Left lung (tissue), 4 donors: ENCODE measurements at regions not wholly inside any gene's neighbourhood (a gene's known extent, or its start where the extent isn't known, plus 50 kb on each side); places are given as distances from the start of the nearest gene placed in this dataset.
A peak's percentile ranks its signal among the peaks of the same experiment; 100 is the strongest.
"Not testable (repeated sequence)": the region's sequence is repeated elsewhere in the genome, so short reads cannot be mapped to it uniquely, and the experiment has no call there.

Experiments
- ATAC-seq: fragments of 200-7000 bp; cut with Tn5 transposase; one replicate; pipeline ENCODE4 v1.9.1; 2020; ENCODE audit warnings: moderate library complexity
- DNase-seq, 4 donors: peaks; one replicate each; pipeline ENCODE4 v3.0.0-alpha.2; 2013 to 2020
- H3K27ac ChIP-seq, 2 donors: fragments of 200-600 bp; sonication (generic) in 1 of 2; one replicate each; pipeline versions ENCODE4 v1.5.0 to v1.8.0; 2020 to 2021
- H3K27me3 ChIP-seq, 2 donors: fragments of 200-600 bp; sonication (generic) in 1 of 2; one replicate each; pipeline versions ENCODE4 v1.5.0 to v1.8.0; 2020 to 2021
- H3K36me3 ChIP-seq, 2 donors: fragments of 200-600 bp; sonication (generic) in 1 of 2; one replicate each; pipeline versions ENCODE4 v1.5.0 to v1.8.0; 2020 to 2021
- H3K4me1 ChIP-seq, 2 donors: fragments of 200-600 bp; one replicate each; pipeline ENCODE4 v1.8.0; 2021
- H3K4me3 ChIP-seq, 2 donors: fragments of 200-600 bp; sonication (generic) in 1 of 2; one replicate each; pipeline versions ENCODE4 v1.5.0 to v1.8.0; 2020 to 2021; ENCODE audit warnings: mild to moderate bottlenecking in 1 of 2
- H3K9me3 ChIP-seq, 2 donors: fragments of 200-600 bp; sonication (generic) in 1 of 2; one replicate each; pipeline versions ENCODE4 v1.5.0 to v1.8.0; 2020 to 2021
- CTCF ChIP-seq, 2 donors: fragments of 200-600 bp; sonication (generic) in 1 of 2; IDR thresholded peaks; one replicate each; pipeline versions ENCODE4 v1.5.0 to v1.8.0; 2021; ENCODE audit warnings: antibody characterized with exemption in 2 of 2
- intact Hi-C, 2 donors: fragments of 100-400 bp; cut with DNase I; formaldehyde crosslinking; loops; one replicate each; pipeline versions ENCODE4 v1.11.2 to v1.14.2; 2022
- donor health status: DM: no; HTN: yes; CAD: no.
- donor health status: DM: no; HTN: no; CAD: no.

DNA sequence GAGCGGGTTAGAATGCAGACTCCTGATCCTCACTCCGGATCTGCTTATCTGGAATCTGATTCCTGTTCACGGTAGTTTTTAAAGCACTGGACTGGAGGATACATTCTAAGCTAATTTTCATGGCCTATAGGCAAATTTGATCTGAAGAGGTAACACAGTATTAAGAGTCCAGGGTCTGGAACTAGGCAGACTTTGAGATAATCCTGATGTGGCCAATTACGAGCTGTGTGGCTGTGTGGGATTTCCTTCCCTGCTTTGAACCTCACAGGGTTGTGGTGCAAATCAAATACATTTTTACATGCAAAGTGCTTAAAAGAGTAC, 285.2 kb downstream of the MIAT start:
- Histone ChIP-seq H3K27ac (no peak overlapping the region), H3K36me3 (no peaks in the 10 kb centered on the region), H3K4me3 (no peak overlapping the region), H3K4me1 (no peaks in the 10 kb centered on the region), H3K9me3 (no peaks in the 10 kb centered on the region), H3K27me3 (no peaks in the 10 kb centered on the region)
- ATAC-seq, result no peak
- no peak for TF ChIP-seq CTCF (IDR thresholded peaks at IDR 0.05)
- no peak for DNase-seq
- intact Hi-C loops, result no loop called here

DNA sequence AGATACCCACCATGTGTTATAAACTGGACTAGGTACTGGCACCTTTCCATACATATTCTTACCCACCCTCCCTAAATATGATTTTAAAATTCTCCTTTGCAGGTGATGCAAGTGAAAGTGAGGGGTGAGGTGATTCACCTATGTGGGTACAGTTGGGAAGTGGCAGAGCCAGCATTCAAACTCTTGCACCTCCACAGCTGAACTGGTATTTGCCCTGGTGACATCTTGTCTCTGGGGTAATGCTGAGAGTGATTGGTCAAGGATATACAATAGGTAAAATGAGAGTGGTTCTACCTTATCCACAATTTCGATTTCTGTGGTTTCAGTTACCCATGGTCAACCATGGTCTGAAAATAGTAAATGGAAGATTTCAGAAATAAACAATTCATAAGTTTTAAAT, 288.2 kb downstream of the MIAT start:
- intact Hi-C loops, result no loop called here
- Histone ChIP-seq H3K4me3 (no peak overlapping the region), H3K9me3 (no peaks in the 10 kb centered on the region), H3K27ac (no peak overlapping the region), H3K4me1 (no peaks in the 10 kb centered on the region), H3K36me3 (no peaks in the 10 kb centered on the region), H3K27me3 (no peaks in the 10 kb centered on the region)
- ATAC-seq, result no peak
- no peak for TF ChIP-seq CTCF (IDR thresholded peaks at IDR 0.05)
- DNase-seq, result no peak

DNA sequence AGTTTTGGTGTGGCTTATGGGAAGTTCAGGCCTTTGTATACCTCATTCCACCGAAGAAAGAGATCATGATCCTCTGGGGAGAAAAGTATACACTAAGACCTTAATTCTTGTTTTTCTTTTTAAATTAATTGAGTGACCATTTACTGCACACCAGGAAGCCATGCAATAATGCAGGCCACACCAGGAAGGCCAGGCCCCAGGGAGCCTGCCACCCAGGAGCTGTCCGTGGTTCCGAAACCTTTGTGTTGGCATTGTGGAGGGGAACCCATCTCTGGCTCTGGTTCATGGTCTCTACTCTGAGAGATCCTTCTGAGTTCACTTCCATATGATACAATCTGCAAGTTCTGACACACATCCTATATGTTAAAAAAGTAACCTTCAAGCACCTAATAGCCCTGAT, 291.8 kb downstream of the MIAT start:
- Histone ChIP-seq H3K27me3 (peaks cover 12 to 31% of the 10 kb centered on the region in 2 donors), H3K9me3 (no peaks in the 10 kb centered on the region), H3K27ac (no peak overlapping the region), H3K4me3 (no peak overlapping the region), H3K36me3 (no peaks in the 10 kb centered on the region), H3K4me1 (no peaks in the 10 kb centered on the region)
- TF ChIP-seq CTCF (IDR thresholded peaks at IDR 0.05), result no peak
- peak in 2 of 4 donors; percentile 18 to 50 for DNase-seq
- intact Hi-C loops, result no loop called here
- ATAC-seq, result no peak

DNA sequence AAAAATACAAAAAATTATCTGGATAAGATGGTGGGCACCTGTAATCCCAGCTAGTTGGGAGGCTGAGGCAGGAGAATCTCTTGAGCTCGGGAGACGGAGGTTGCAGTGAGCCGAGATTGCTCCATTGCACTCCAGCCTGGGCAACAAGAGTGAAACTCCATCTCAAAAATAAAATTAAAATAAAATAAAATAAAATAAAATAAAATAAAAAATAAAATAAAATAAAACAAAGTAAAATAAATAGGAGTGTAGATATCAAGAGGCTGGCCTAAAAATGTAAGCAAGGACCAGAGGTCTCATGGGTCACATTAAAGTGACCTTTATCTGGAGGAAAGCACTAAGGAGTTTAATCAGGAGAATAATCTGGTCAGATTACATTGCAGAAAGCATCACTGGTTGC, 293.8 kb downstream of the MIAT start:
- H3K36me3 ChIP-seq, H3K27ac ChIP-seq, DNase-seq, H3K4me1 ChIP-seq, intact Hi-C loops, ATAC-seq, H3K9me3 ChIP-seq, H3K4me3 ChIP-seq: not testable (repeated sequence)
- H3K27me3 ChIP-seq, result peaks cover 12 to 50% of the 10 kb centered on the region in 2 donors

DNA sequence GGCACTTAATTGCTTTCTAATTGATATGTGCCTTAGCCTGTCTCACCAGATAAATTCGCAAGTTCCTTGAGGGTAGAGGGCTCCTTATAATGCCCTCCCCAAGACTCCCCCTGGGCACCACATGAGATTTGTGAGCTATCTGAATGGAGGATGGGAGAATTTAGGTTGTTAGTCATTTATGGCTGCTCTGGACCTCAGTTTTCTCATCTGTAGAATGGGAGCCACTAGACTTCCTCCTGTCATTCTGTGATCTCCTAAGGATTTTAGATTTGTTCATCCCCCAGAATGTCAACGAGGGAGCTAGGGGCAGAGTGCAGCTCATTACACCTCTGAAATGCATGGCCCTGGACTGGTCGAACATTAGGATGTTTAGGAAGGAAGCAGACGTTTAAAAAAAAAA, 294.6 kb downstream of the MIAT start:
- Histone ChIP-seq H3K4me3 (no peak overlapping the region), H3K4me1 (no peaks in the 10 kb centered on the region), H3K36me3 (no peaks in the 10 kb centered on the region), H3K27me3 (peaks cover 12 to 53% of the 10 kb centered on the region in 2 donors), H3K27ac (no peak overlapping the region), H3K9me3 (no peaks in the 10 kb centered on the region)
- intact Hi-C loops, result no loop called here
- DNase-seq, result no peak
- TF ChIP-seq CTCF (IDR thresholded peaks at IDR 0.05), result no peak
- ATAC-seq, result no peak

GRCh38 chr22:26952451-26953011, 295.1 kb downstream of the MIAT start:
- H3K36me3 ChIP-seq, result no peaks in the 10 kb centered on the region
- no peak overlapping the region for H3K27ac ChIP-seq
- no peaks in the 10 kb centered on the region for H3K4me1 ChIP-seq
- DNase-seq, result no peak
- no peak for ATAC-seq
- intact Hi-C loops, result no loop called here
- no peaks in the 10 kb centered on the region for H3K9me3 ChIP-seq
- no peak for TF ChIP-seq CTCF (IDR thresholded peaks at IDR 0.05)
- no peak overlapping the region for H3K4me3 ChIP-seq
- peaks cover 12 to 53% of the 10 kb centered on the region in 2 donors for H3K27me3 ChIP-seq
